T-cell (primary cell): ENCODE measurements at regions not wholly inside any gene's neighbourhood (a gene's known extent, or its start where the extent isn't known, plus 50 kb on each side); places are given as distances from the start of the nearest gene placed in this dataset.

Source experiments
- ATAC-seq, 4 experiments: fragments of 200-7000 bp in 3 of 4; fragments of 150-1000 bp in 1 of 4; cut with Tn5 transposase; replicated peaks in 1 of 4; 1 replicate in 3 of 4; 2 replicates in 1 of 4; pipeline ENCODE4 v1.10.0; 2021; ENCODE audit warnings: moderate library complexity in 3 of 4, mild to moderate bottlenecking in 2 of 4, moderate number of reproducible peaks in 1 of 4
- CTCF ChIA-PET, 2 donors: fragments of 300-600 bp; sonication (Branson Sonifier 250); formaldehyde crosslinking; loops; one replicate each; lab custom pipeline; 2022; ENCODE audit warnings: antibody characterized with exemption in 2 of 2; lab: Charles Lee
- POLR2A ChIA-PET, 2 donors: fragments of 300-600 bp; sonication (Branson Sonifier 250); formaldehyde crosslinking; loops; one replicate each; lab custom pipeline; 2022; ENCODE audit warnings: antibody characterized with exemption in 2 of 2; lab: Charles Lee
- DNase-seq, 35 experiments: peaks; one replicate each; pipeline versions ENCODE4 v3.0.0 to v3.0.0-alpha.2; 2013 to 2023
- H3K27ac ChIP-seq: one replicate; pipeline ENCODE4 v1.5.1; 2013; ENCODE audit warnings: low read length
- H3K27me3 ChIP-seq, 2 experiments: replicated peaks in 1 of 2; 1 replicate in 1 of 2; 2 replicates in 1 of 2; pipeline versions ENCODE4 v1.6.1 to v1.7.0; 2013; ENCODE audit warnings: low read length in 1 of 2, mixed read lengths in 1 of 2; ENCODE audit not compliant: control insufficient read depth in 2 of 2, insufficient read depth in 2 of 2; ENCODE audit errors: extremely low read depth in 1 of 2
- H3K36me3 ChIP-seq, 2 donors: 1 replicate in 1 of 2; 2 replicates in 1 of 2; pipeline versions ENCODE4 v1.6.1 to v1.7.0; 2013; ENCODE audit warnings: low read length in 1 of 2; ENCODE audit not compliant: control insufficient read depth in 2 of 2, insufficient read depth in 1 of 2; ENCODE audit errors: extremely low read depth in 1 of 2
- H3K4me1 ChIP-seq, 2 experiments: 1 replicate in 1 of 2; 2 replicates in 1 of 2; pipeline versions ENCODE4 v1.6.1 to v1.7.0; 2013; ENCODE audit warnings: low read length in 2 of 2, mixed read lengths in 1 of 2; ENCODE audit not compliant: insufficient read depth in 2 of 2, control insufficient read depth in 1 of 2; ENCODE audit errors: extremely low read depth in 1 of 2
- H3K4me3 ChIP-seq, 2 donors: 1 replicate in 1 of 2; 2 replicates in 1 of 2; pipeline versions ENCODE4 v1.5.1 to v1.7.0; 2013; ENCODE audit warnings: mild to moderate bottlenecking in 2 of 2, low read length in 1 of 2, moderate library complexity in 1 of 2; ENCODE audit not compliant: control insufficient read depth in 1 of 2; ENCODE audit errors: extremely low read depth in 1 of 2
- H3K9me3 ChIP-seq: 2 replicates; pipeline ENCODE4 v1.7.0; 2013
- H3K27ac Mint-ChIP-seq, 2 donors: one replicate each; pipeline ENCODE4 v1.8.0; 2020 to 2021; ENCODE audit warnings: mild to moderate bottlenecking in 2 of 2, mixed read lengths in 2 of 2
- H3K27me3 Mint-ChIP-seq, 2 donors: one replicate each; pipeline ENCODE4 v1.8.0; 2021 to 2022; ENCODE audit warnings: mixed read lengths in 2 of 2
- H3K36me3 Mint-ChIP-seq: one replicate; pipeline ENCODE4 v1.8.0; 2021; ENCODE audit warnings: mixed read lengths
- H3K4me1 Mint-ChIP-seq, 3 donors: one replicate each; pipeline ENCODE4 v1.8.0; 2020 to 2022; ENCODE audit warnings: mixed read lengths in 3 of 3, mild to moderate bottlenecking in 1 of 3
- H3K4me3 Mint-ChIP-seq, 3 donors: one replicate each; pipeline ENCODE4 v1.8.0; 2020 to 2022; ENCODE audit warnings: mild to moderate bottlenecking in 3 of 3, mixed read lengths in 3 of 3, moderate library complexity in 3 of 3
- H3K9me3 Mint-ChIP-seq, 3 donors: one replicate each; pipeline ENCODE4 v1.8.0; 2020 to 2022; ENCODE audit warnings: mixed read lengths in 3 of 3
- WGBS: methylation state at CpG from one replicate; pipeline ENCODE4 v1.1.5; 2013; ENCODE audit warnings: missing lambda C conversion rate; ENCODE audit not compliant: insufficient coverage; 5-methylcytosine and 5-hydroxymethylcytosine counted together

DNA sequence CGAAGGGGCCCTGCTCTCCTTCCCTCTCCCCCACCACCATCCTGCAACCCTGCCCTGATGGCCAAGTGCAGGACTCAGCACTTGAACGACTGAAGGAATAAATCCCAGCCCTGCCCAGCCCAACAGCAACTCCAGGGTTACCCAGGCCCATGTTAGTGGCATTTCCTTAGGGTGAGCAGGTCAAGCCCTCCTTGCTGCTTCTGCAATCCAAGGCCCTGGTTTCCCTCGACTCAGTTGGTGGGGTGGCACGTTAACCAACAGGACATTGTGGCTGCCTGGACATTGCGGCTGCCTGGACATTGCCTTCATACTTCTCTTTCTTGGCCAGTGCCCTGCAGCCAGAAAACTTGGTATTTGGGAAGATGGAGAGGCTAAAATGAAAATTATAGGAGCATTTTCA, 141.4 kb downstream of the TRIM29 start:
- POLR2A ChIA-PET: no interaction called here
- no peaks in the 10 kb centered on the region for H3K4me1 Mint-ChIP-seq
- Histone ChIP-seq H3K36me3 (no peaks in the 10 kb centered on the region), H3K4me3 (no peak overlapping the region), H3K27ac (no peak overlapping the region), H3K9me3 (no peaks in the 10 kb centered on the region), H3K4me1 (no peaks in the 10 kb centered on the region), H3K27me3 (peaks cover 0 to 29% of the 10 kb centered on the region in 2 experiments)
- ATAC-seq: no peak
- 44% methylated on average over 2 of the region's 5 CpGs for WGBS
- CTCF ChIA-PET: no interaction called here
- peaks cover 3 to 19% of the 10 kb centered on the region in 2 donors for H3K27me3 Mint-ChIP-seq
- DNase-seq: no peak
- no peak overlapping the region for H3K27ac Mint-ChIP-seq
- H3K4me3 Mint-ChIP-seq: no peak overlapping the region
- no peaks in the 10 kb centered on the region for H3K36me3 Mint-ChIP-seq
- H3K9me3 Mint-ChIP-seq: peaks cover 0 to 3% (median 0%) of the 10 kb centered on the region in 3 donors

GRCh38 chr11:119995730-119996491, 142.0 kb downstream of the TRIM29 start:
- H3K27me3 Mint-ChIP-seq: peaks cover 5 to 22% of the 10 kb centered on the region in 2 donors
- Histone ChIP-seq H3K9me3 (no peaks in the 10 kb centered on the region), H3K4me3 (no peak overlapping the region), H3K4me1 (no peaks in the 10 kb centered on the region), H3K27me3 (peaks cover 0 to 29% of the 10 kb centered on the region in 2 experiments), H3K36me3 (no peaks in the 10 kb centered on the region), H3K27ac (no peak overlapping the region)
- H3K27ac Mint-ChIP-seq: no peak overlapping the region
- no peak overlapping the region for H3K4me3 Mint-ChIP-seq
- CTCF ChIA-PET: no interaction called here
- H3K4me1 Mint-ChIP-seq: no peaks in the 10 kb centered on the region
- ATAC-seq (no peak), DNase-seq (no peak)
- WGBS: 63% methylated on average over 4 of the region's 6 CpGs
- H3K36me3 Mint-ChIP-seq: no peaks in the 10 kb centered on the region
- peaks cover 0 to 3% (median 0%) of the 10 kb centered on the region in 3 donors for H3K9me3 Mint-ChIP-seq
- POLR2A ChIA-PET: no interaction called here

DNA sequence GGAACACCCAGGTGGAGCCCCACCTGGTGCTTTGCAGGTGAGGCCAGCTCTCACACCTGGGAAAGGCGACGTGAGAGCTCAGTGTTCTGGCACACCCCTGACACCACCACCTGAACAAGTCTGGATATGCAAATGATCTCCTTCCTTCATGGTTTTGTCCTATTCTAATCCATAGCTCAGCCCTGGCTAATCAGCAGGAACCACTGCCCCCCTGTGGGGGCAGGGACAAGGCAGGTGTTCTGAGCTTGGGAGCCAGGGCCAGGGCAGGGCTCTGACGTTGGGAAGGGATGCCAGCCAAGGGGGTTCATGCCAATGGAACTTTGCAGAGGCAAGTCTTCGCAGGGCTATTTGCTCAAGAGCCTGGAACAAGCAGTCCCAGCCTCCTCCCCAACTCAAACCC, 144.2 kb downstream of the TRIM29 start:
- no peaks in the 10 kb centered on the region for H3K4me1 ChIP-seq
- no peak overlapping the region for H3K27ac ChIP-seq
- Mint-ChIP-seq H3K9me3 (no peaks in the 10 kb centered on the region), H3K4me3 (no peak overlapping the region), H3K27me3 (peaks cover 19 to 30% of the 10 kb centered on the region in 2 donors), H3K27ac (no peak overlapping the region), H3K4me1 (no peaks in the 10 kb centered on the region), H3K36me3 (no peaks in the 10 kb centered on the region)
- 58% methylated on average over 4 of the region's 4 CpGs for WGBS
- ChIA-PET CTCF (no interaction called here), POLR2A (no interaction called here)
- H3K4me3 ChIP-seq: no peak overlapping the region
- H3K36me3 ChIP-seq: no peaks in the 10 kb centered on the region
- DNase-seq (no peak), ATAC-seq (no peak)
- H3K27me3 ChIP-seq: peaks cover 0 to 39% of the 10 kb centered on the region in 2 experiments
- no peaks in the 10 kb centered on the region for H3K9me3 ChIP-seq

DNA sequence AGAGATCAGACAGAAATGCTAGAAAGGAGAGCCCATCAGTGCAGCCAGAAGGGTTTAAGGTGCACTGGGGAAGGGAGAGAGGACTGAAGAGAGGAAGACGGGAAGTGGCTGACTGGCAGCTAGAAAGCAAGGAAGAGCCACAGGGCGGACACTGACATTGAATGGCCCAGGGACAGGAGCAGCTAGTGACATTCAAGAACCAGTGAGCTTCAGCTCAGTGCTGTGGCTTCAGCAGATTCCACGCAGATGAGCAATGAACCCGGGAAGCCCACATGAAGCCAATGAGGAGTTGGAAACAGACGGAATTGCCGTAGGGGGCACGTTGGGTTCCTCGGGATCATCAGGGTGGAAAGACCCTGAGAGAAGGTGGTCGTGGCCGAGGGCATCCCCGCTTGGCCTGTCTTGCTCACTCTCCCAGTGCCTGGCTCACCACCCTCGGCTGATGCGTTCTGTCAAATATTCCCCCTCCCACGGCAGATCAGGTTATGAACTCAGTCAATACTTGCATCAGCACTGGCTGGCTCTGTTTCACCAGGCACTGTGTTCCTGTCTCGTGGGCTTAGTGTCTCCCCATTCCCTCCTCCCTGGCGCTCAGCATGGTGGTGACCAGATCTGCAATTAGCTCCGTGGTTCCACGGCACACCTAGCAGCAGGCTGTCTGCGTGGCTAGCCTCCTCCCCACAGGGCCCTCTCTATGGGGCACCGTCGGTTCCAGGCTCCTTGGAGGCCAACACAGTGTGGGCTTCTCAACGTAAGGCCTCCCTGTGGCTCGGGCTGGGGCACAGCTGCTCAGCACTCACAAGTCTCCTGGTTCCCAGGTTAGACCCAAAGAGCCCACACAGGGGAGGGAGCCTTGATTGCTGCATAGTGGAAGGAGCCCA, 145.5 kb downstream of the TRIM29 start:
- DNase-seq: no peak
- Histone ChIP-seq H3K4me1 (no peaks in the 10 kb centered on the region), H3K9me3 (no peaks in the 10 kb centered on the region), H3K4me3 (no peak overlapping the region), H3K36me3 (no peaks in the 10 kb centered on the region), H3K27ac (no peak overlapping the region), H3K27me3 (peaks cover 0 to 42% of the 10 kb centered on the region in 2 experiments)
- Mint-ChIP-seq H3K27ac (no peak overlapping the region), H3K4me1 (no peaks in the 10 kb centered on the region), H3K9me3 (no peaks in the 10 kb centered on the region), H3K27me3 (peaks cover 18 to 34% of the 10 kb centered on the region in 2 donors), H3K36me3 (no peaks in the 10 kb centered on the region), H3K4me3 (no peak overlapping the region)
- WGBS: 75% methylated on average over 21 of the region's 23 CpGs
- no peak for ATAC-seq
- ChIA-PET CTCF (no interaction called here), POLR2A (no interaction called here)

DNA sequence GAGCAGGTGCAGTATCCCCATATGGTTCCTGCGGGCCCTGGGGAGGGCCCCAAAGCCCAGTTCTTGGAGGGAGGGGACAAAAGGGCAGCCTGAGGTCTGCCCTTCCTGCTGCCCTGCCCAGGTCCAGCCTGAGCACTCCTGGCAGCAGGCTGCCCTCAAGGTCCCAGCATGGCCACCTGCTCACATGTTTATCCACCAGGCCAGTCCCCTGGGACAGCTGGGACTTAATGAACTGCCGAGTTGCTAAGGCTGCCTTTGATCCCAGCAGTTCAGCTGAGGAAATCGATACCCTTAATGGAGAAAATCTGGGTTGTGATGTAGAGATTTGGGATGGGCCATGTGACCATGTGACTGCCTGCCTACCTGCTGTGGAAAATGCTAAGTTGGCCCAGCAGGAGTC, 146.2 kb downstream of the TRIM29 start:
- no peaks in the 10 kb centered on the region for H3K36me3 Mint-ChIP-seq
- no peak for ATAC-seq
- Histone ChIP-seq H3K4me3 (no peak overlapping the region), H3K27me3 (peaks cover 0 to 41% of the 10 kb centered on the region in 2 experiments), H3K9me3 (no peaks in the 10 kb centered on the region), H3K4me1 (no peaks in the 10 kb centered on the region), H3K36me3 (no peaks in the 10 kb centered on the region), H3K27ac (no peak overlapping the region)
- DNase-seq: no peak
- peaks cover 18 to 34% of the 10 kb centered on the region in 2 donors for H3K27me3 Mint-ChIP-seq
- CTCF ChIA-PET: no interaction called here
- no peaks in the 10 kb centered on the region for H3K9me3 Mint-ChIP-seq
- no peaks in the 10 kb centered on the region for H3K4me1 Mint-ChIP-seq
- 84% methylated on average over 2 of the region's 3 CpGs for WGBS
- H3K27ac Mint-ChIP-seq: no peak overlapping the region
- POLR2A ChIA-PET: no interaction called here
- H3K4me3 Mint-ChIP-seq: no peak overlapping the region

- Histone ChIP-seq H3K36me3 (no peaks in the 10 kb centered on the region), H3K9me3 (no peaks in the 10 kb centered on the region), H3K27ac (no peak overlapping the region), H3K4me3 (no peak overlapping the region), H3K4me1 (no peaks in the 10 kb centered on the region), H3K27me3 (peaks cover 0 to 37% of the 10 kb centered on the region in 2 experiments)
- ChIA-PET POLR2A (no interaction called here), CTCF (no interaction called here)
- Mint-ChIP-seq H3K4me3 (no peak overlapping the region), H3K4me1 (no peaks in the 10 kb centered on the region), H3K36me3 (no peaks in the 10 kb centered on the region), H3K27ac (no peak overlapping the region), H3K27me3 (peaks cover 18 to 38% of the 10 kb centered on the region in 2 donors), H3K9me3 (no peaks in the 10 kb centered on the region)
- DNase-seq (no peak), ATAC-seq (no peak)
- WGBS: 57% methylated on average over 3 of the region's 4 CpGs
Observed at GRCh38 chr11:119991022-119991404, 146.9 kb downstream of the TRIM29 start.
